Body of pancreas (tissue), 4 donors: ENCODE measurements at regions not wholly inside any gene's neighbourhood (a gene's known extent, or its start where the extent isn't known, plus 50 kb on each side); places are given as distances from the start of the nearest gene placed in this dataset.

Experiments used
- ATAC-seq: fragments of 150-250 bp; one replicate; pipeline ENCODE4 v1.9.1; 2016
- DNase-seq, 4 donors: peaks; one replicate each; pipeline ENCODE4 v3.0.0-alpha.2; 2019
- H3K27ac ChIP-seq, 4 donors: fragments of 200-600 bp; sonication (generic); 1 replicate in 3 of 4; 2 replicates in 1 of 4; pipeline versions ENCODE4 v1.5.1 to v1.6.1; 2016 to 2019; ENCODE audit warnings: mild to moderate bottlenecking in 1 of 4, mixed read lengths in 1 of 4, moderate library complexity in 1 of 4
- H3K27me3 ChIP-seq, 2 donors: fragments of 200-600 bp; sonication (generic); one replicate each; pipeline ENCODE4 v1.6.0; 2016; ENCODE audit warnings: mild to moderate bottlenecking in 1 of 2
- H3K36me3 ChIP-seq, 2 donors: fragments of 200-600 bp; sonication (generic); replicated peaks in 1 of 2; 2 replicates each; pipeline ENCODE4 v1.5.1; 2016; ENCODE audit warnings: low read depth in 2 of 2; ENCODE audit not compliant: insufficient read depth in 1 of 2
- H3K4me1 ChIP-seq: fragments of 200-600 bp; sonication (generic); one replicate; pipeline ENCODE4 v1.6.0; 2016
- H3K4me3 ChIP-seq, 2 donors: fragments of 200-600 bp; sonication (generic); 1 replicate in 1 of 2; 2 replicates in 1 of 2; pipeline ENCODE4 v1.5.1; 2016 to 2019
- H3K9me3 ChIP-seq, 3 donors: fragments of 200-600 bp; sonication (generic); 1 replicate in 2 of 3; 2 replicates in 1 of 3; pipeline ENCODE4 v1.5.1; 2016
- CTCF ChIP-seq, 7 experiments: fragments of 450-650 bp in 4 of 7; fragments of 200-600 bp in 3 of 7; sonication (generic) in 3 of 7; IDR thresholded peaks; one replicate each; pipeline ENCODE4 v1.5.1; 2016 to 2019; ENCODE audit warnings: antibody characterized with exemption in 7 of 7
- POLR2A ChIP-seq, 3 donors: fragments of 450-650 bp; IDR thresholded peaks; one replicate each; pipeline ENCODE4 v1.6.1; 2016; ENCODE audit warnings: antibody characterized with exemption in 3 of 3, mild to moderate bottlenecking in 2 of 3
- WGBS, 2 donors: methylation state at CpG; one replicate each; pipeline ENCODE4 v1.1.5; 2017; 5-methylcytosine and 5-hydroxymethylcytosine counted together
- intact Hi-C: fragments of 100-400 bp; cut with DNase I; formaldehyde crosslinking; loops from one replicate; pipeline ENCODE4 v1.15.1; 2023

GRCh38 chr18:68596016-68596415 is 118.9 kb downstream of the TMX3 start:
- DNase-seq (no peak), ATAC-seq (no peak)
- TF ChIP-seq CTCF (IDR thresholded peaks at IDR 0.05) (no peak), POLR2A (IDR thresholded peaks at IDR 0.05) (no peak)
- Histone ChIP-seq H3K4me3 (no peak overlapping the region), H3K4me1 (no peaks in the 10 kb centered on the region), H3K27ac (no peak overlapping the region), H3K9me3 (no peaks in the 10 kb centered on the region), H3K27me3 (no peaks in the 10 kb centered on the region), H3K36me3 (no peaks in the 10 kb centered on the region)
- WGBS, 2 donors = 68 to 82% methylated on average over 2 of the region's 2 CpGs
- intact Hi-C loops = no loop called here

GRCh38 chr18:68588169-68588568 is 126.7 kb downstream of the TMX3 start:
- WGBS, 2 donors = 27 to 35% methylated on average over 5 of the region's 5 CpGs
- Histone ChIP-seq H3K27me3 (no peaks in the 10 kb centered on the region), H3K4me3 (no peak overlapping the region), H3K9me3 (no peaks in the 10 kb centered on the region), H3K27ac (no peak overlapping the region), H3K36me3 (no peaks in the 10 kb centered on the region), H3K4me1 (no peaks in the 10 kb centered on the region)
- ATAC-seq = no peak
- intact Hi-C loops = no loop called here
- DNase-seq = no peak
- TF ChIP-seq POLR2A (IDR thresholded peaks at IDR 0.05) (no peak), CTCF (IDR thresholded peaks at IDR 0.05) (no peak)

- no peaks in the 10 kb centered on the region for H3K27me3 ChIP-seq
- DNase-seq = no peak
- no peak overlapping the region for H3K27ac ChIP-seq
- intact Hi-C loops = no loop called here
- WGBS, 2 donors = 51 to 53% methylated on average over 1 of the region's 1 CpG
- no peak for TF ChIP-seq CTCF (IDR thresholded peaks at IDR 0.05)
- TF ChIP-seq POLR2A (IDR thresholded peaks at IDR 0.05) = no peak
- H3K4me1 ChIP-seq = no peaks in the 10 kb centered on the region
- no peak for ATAC-seq
- H3K9me3 ChIP-seq = no peaks in the 10 kb centered on the region
- H3K36me3 ChIP-seq = no peaks in the 10 kb centered on the region
- H3K4me3 ChIP-seq = no peak overlapping the region
Measured at GRCh38 chr18:68583685-68584084, 131.2 kb downstream of the TMX3 start.

GRCh38 chr18:68574311-68574710 is 140.6 kb downstream of the TMX3 start:
- ATAC-seq = no peak
- Histone ChIP-seq H3K36me3 (no peaks in the 10 kb centered on the region), H3K4me1 (no peaks in the 10 kb centered on the region), H3K27ac (no peak overlapping the region), H3K4me3 (no peak overlapping the region), H3K9me3 (no peaks in the 10 kb centered on the region), H3K27me3 (no peaks in the 10 kb centered on the region)
- no peak for DNase-seq
- WGBS, 2 donors = 59 to 73% methylated on average over 5 of the region's 5 CpGs
- TF ChIP-seq POLR2A (IDR thresholded peaks at IDR 0.05) (no peak), CTCF (IDR thresholded peaks at IDR 0.05) (no peak)
- intact Hi-C loops = no loop called here

- Histone ChIP-seq H3K27ac (no peak overlapping the region), H3K9me3 (no peaks in the 10 kb centered on the region), H3K4me3 (no peak overlapping the region), H3K36me3 (no peaks in the 10 kb centered on the region), H3K4me1 (no peaks in the 10 kb centered on the region), H3K27me3 (no peaks in the 10 kb centered on the region)
- TF ChIP-seq CTCF (IDR thresholded peaks at IDR 0.05) (no peak), POLR2A (IDR thresholded peaks at IDR 0.05) (no peak)
- intact Hi-C loops = no loop called here
- no peak for ATAC-seq
- WGBS, 2 donors = 67 to 79% methylated on average over 3 of the region's 3 CpGs
- no peak for DNase-seq
Measured at GRCh38 chr18:68569936-68570335, 145.0 kb downstream of the TMX3 start.
